HepG2 (cell line): ENCODE measurements at regions not wholly inside any gene's neighbourhood (a gene's known extent, or its start where the extent isn't known, plus 50 kb on each side); places are given as distances from the start of the nearest gene placed in this dataset.

Source experiments
- AKAP8 ChIP-seq: sonication (generic); formaldehyde crosslinking; IDR thresholded peaks from 2 replicates; pipeline ENCODE4 v1.5.1; 2020; ENCODE audit warnings: mild to moderate bottlenecking, missing genetic modification reagents
- BORCS8-MEF2B ChIP-seq: sonication (generic); formaldehyde crosslinking; IDR thresholded peaks from 2 replicates; pipeline ENCODE4 v1.8.0; 2022; ENCODE audit warnings: mild to moderate bottlenecking, missing genetic modification reagents
- CEBPB ChIP-seq: IDR thresholded peaks from 2 replicates; pipeline ENCODE4 v1.6.1; 2011; ENCODE audit warnings: low read depth, low read length, improper control_type of control experiment, borderline replicate concordance
- GZF1 ChIP-seq: sonication (generic); formaldehyde crosslinking; IDR thresholded peaks from 2 replicates; pipeline ENCODE4 v1.5.1; 2020; ENCODE audit warnings: mild to moderate bottlenecking, missing genetic modification reagents
- HNRNPL ChIP-seq: fragments of 200-400 bp; formaldehyde crosslinking; IDR thresholded peaks from 2 replicates; pipeline ENCODE4 v1.6.1; 2017; ENCODE audit warnings: mild to moderate bottlenecking, low read depth, low read length
- KAT7 ChIP-seq: IDR thresholded peaks from 2 replicates; pipeline ENCODE4 v1.6.1; 2018; ENCODE audit warnings: borderline replicate concordance, missing compliant biosample characterization
- KDM3A ChIP-seq: IDR thresholded peaks from 2 replicates; pipeline ENCODE4 v1.6.1; 2018; ENCODE audit warnings: low read depth, missing compliant biosample characterization
- KDM5A ChIP-seq: fragments of 200-600 bp; sonication (generic); IDR thresholded peaks from 2 replicates; pipeline ENCODE4 v1.7.0; 2018; ENCODE audit warnings: antibody characterized with exemption, mild to moderate bottlenecking, low read length, borderline replicate concordance
- MAFF ChIP-seq: IDR thresholded peaks from 2 replicates; pipeline ENCODE4 v1.6.1; 2011; ENCODE audit warnings: low read depth, low read length, improper control_type of control experiment
- NR2C2 ChIP-seq: sonication (generic); formaldehyde crosslinking; IDR thresholded peaks from 2 replicates; pipeline ENCODE4 v1.4.0; 2020; ENCODE audit warnings: missing genetic modification reagents, mild to moderate bottlenecking, moderate library complexity, borderline replicate concordance
- RARG ChIP-seq: sonication (generic); formaldehyde crosslinking; IDR thresholded peaks from 2 replicates; pipeline ENCODE4 v1.4.0; 2020; ENCODE audit warnings: low read depth, mild to moderate bottlenecking, missing genetic modification reagents
- SIN3B ChIP-seq: fragments of 150-350 bp; IDR thresholded peaks from 2 replicates; pipeline ENCODE4 v1.6.1; 2014; ENCODE audit warnings: low read length
- SOX6 ChIP-seq, 2 experiments: fragments of 450-650 bp in 1 of 2; sonication (generic) in 1 of 2; formaldehyde crosslinking in 1 of 2; IDR thresholded peaks; 2 replicates each; pipeline versions ENCODE4 v1.4.0 to v1.6.1; 2017 to 2020; ENCODE audit warnings: antibody characterized with exemption in 1 of 2, mild to moderate bottlenecking in 1 of 2, missing genetic modification reagents in 1 of 2
- ZNF33A ChIP-seq: sonication (generic); formaldehyde crosslinking; IDR thresholded peaks from 2 replicates; pipeline ENCODE4 v1.5.1; 2020; ENCODE audit warnings: missing genetic modification reagents, mild to moderate bottlenecking, moderate library complexity, borderline replicate concordance
- ZNF841 ChIP-seq: sonication (generic); formaldehyde crosslinking; IDR thresholded peaks from 2 replicates; pipeline ENCODE4 v1.8.1; 2023; ENCODE audit warnings: missing genetic modification reagents, borderline replicate concordance
- TF ChIP-seq, protein P1 (sequence below): sonication (generic); formaldehyde crosslinking; IDR thresholded peaks from 2 replicates; pipeline ENCODE4 v1.5.0; 2020; ENCODE audit warnings: mild to moderate bottlenecking, missing genetic modification reagents, borderline replicate concordance
- TF ChIP-seq, protein P2 (sequence below): sonication (generic); formaldehyde crosslinking; IDR thresholded peaks from 2 replicates; pipeline ENCODE4 v1.4.0; 2020; ENCODE audit warnings: mild to moderate bottlenecking, missing genetic modification reagents

DNA sequence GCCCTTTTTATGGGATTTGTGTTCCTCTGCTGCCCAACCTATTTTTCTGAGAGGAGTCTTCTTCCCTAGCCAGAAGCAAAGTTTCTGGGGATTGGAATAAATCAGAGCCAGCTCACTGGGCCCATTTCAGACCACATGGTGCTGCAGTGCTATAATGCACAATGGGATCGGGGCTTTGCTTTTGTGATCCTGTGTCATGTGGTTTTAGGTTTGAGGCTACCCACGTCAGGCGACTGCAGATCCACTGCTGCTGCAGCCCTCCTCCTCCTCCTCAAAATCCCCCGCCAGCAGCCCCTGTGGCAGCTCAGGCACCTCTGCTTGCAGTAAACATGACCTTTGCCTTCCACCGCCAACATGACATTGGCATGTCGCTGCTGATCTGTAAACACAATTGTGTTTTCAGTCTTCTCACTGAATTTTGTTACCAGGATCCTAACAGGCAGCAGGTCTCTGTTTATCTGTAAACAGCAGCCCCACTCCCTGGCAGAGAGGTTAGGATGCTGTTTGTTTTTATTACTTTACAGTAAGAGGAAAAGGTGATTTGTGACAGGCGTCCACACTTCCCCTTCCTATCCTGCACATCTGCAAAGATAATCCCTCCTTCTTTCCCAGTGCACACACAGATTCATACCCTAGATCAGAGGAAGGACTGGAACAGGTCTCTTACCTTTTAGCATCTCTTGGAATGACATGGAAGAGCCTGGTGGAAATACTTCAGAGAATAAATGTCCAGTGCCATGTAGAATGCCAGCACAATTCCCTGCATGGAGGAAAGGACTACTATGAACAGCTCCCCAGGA, 130.8 kb downstream of the FOXI3 start (continued):
- TF ChIP-seq KDM3A (no peak; the same call in 1 of the 2 replicates), SIN3B (no peak), NR2C2 (peak; percentile 53; the same call in 1 of the 2 replicates), RARG (no peak), MAFF (no peak), AKAP8 (CRISPR knock-in tag) (no peak), KDM5A (no peak), SOX6 (IDR thresholded peaks at IDR 0.05) (no peak), SOX6 (CRISPR knock-in tag; IDR thresholded peaks at IDR 0.05) (peak; percentile 92), BORCS8-MEF2B (CRISPR knock-in tag) (no peak), CEBPB (no peak), KAT7 (CRISPR knock-in tag) (no peak), GZF1 (CRISPR knock-in tag) (no peak), ZNF33A (CRISPR knock-in tag) (no peak), ZNF841 (CRISPR knock-in tag) (no peak), HNRNPL (no peak)
- TF ChIP-seq, protein P1, sequence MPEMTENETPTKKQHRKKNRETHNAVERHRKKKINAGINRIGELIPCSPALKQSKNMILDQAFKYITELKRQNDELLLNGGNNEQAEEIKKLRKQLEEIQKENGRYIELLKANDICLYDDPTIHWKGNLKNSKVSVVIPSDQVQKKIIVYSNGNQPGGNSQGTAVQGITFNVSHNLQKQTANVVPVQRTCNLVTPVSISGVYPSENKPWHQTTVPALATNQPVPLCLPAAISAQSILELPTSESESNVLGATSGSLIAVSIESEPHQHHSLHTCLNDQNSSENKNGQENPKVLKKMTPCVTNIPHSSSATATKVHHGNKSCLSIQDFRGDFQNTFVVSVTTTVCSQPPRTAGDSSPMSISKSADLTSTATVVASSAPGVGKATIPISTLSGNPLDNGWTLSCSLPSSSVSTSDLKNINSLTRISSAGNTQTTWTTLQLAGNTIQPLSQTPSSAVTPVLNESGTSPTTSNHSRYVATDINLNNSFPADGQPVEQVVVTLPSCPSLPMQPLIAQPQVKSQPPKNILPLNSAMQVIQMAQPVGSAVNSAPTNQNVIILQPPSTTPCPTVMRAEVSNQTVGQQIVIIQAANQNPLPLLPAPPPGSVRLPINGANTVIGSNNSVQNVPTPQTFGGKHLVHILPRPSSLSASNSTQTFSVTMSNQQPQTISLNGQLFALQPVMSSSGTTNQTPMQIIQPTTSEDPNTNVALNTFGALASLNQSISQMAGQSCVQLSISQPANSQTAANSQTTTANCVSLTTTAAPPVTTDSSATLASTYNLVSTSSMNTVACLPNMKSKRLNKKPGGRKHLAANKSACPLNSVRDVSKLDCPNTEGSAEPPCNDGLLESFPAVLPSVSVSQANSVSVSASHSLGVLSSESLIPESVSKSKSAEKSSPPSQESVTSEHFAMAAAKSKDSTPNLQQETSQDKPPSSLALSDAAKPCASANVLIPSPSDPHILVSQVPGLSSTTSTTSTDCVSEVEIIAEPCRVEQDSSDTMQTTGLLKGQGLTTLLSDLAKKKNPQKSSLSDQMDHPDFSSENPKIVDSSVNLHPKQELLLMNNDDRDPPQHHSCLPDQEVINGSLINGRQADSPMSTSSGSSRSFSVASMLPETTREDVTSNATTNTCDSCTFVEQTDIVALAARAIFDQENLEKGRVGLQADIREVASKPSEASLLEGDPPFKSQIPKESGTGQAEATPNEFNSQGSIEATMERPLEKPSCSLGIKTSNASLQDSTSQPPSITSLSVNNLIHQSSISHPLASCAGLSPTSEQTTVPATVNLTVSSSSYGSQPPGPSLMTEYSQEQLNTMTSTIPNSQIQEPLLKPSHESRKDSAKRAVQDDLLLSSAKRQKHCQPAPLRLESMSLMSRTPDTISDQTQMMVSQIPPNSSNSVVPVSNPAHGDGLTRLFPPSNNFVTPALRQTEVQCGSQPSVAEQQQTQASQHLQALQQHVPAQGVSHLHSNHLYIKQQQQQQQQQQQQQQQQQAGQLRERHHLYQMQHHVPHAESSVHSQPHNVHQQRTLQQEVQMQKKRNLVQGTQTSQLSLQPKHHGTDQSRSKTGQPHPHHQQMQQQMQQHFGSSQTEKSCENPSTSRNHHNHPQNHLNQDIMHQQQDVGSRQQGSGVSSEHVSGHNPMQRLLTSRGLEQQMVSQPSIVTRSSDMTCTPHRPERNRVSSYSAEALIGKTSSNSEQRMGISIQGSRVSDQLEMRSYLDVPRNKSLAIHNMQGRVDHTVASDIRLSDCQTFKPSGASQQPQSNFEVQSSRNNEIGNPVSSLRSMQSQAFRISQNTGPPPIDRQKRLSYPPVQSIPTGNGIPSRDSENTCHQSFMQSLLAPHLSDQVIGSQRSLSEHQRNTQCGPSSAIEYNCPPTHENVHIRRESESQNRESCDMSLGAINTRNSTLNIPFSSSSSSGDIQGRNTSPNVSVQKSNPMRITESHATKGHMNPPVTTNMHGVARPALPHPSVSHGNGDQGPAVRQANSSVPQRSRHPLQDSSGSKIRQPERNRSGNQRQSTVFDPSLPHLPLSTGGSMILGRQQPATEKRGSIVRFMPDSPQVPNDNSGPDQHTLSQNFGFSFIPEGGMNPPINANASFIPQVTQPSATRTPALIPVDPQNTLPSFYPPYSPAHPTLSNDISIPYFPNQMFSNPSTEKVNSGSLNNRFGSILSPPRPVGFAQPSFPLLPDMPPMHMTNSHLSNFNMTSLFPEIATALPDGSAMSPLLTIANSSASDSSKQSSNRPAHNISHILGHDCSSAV (CRISPR knock-in tag), result no peak
- TF ChIP-seq, protein P2, sequence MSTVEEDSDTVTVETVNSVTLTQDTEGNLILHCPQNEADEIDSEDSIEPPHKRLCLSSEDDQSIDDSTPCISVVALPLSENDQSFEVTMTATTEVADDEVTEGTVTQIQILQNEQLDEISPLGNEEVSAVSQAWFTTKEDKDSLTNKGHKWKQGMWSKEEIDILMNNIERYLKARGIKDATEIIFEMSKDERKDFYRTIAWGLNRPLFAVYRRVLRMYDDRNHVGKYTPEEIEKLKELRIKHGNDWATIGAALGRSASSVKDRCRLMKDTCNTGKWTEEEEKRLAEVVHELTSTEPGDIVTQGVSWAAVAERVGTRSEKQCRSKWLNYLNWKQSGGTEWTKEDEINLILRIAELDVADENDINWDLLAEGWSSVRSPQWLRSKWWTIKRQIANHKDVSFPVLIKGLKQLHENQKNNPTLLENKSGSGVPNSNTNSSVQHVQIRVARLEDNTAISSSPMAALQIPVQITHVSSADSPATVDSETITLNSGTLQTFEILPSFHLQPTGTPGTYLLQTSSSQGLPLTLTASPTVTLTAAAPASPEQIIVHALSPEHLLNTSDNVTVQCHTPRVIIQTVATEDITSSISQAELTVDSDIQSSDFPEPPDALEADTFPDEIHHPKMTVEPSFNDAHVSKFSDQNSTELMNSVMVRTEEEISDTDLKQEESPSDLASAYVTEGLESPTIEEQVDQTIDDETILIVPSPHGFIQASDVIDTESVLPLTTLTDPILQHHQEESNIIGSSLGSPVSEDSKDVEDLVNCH (CRISPR knock-in tag), result no peak
